HG03097 (cell line): ENCODE measurements at regions not wholly inside any gene's neighbourhood (a gene's known extent, or its start where the extent isn't known, plus 50 kb on each side); places are given as distances from the start of the nearest gene placed in this dataset.

Experiments used
- ATAC-seq: cut with Tn5 transposase; IDR thresholded peaks from one replicate; pipeline ENCODE4 v1.9.1; 2021; ENCODE audit not compliant: unreplicated experiment, low FRiP score

DNA sequence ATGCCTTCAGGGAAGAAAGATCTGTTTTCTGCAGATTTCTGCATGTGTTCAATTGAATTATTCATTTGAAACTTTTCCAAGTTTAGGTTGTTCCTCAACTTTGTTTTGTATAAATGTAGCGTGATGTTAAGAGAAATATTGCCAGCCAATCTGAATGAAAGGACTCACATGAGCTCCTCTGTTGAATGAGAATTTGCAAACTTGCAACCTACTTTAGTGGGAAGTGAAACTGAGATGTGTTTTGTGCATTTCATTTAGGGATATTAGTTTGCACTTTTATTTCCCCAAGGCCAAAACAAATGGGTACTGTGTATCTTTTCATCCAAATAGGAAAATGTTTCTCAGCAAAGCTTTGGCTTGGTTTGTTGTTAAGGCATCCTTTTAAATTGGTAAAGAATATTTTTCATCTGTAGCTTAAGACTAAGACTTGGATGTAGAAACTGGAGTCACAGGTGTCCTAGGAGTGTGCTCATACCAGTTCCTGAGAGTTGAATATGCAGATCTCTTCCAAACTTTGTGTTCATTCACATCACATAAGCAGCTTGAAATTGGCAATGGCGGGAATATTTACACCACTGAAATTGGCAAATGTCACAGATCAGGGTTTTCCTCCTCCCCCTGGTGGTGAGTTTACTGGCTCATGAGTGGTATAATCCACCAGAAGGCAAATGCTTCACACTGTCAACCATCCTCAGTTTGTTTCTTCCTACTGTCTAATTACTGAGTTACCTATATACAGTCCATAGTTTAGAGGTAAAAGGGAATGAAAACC is 193.6 kb upstream of the BANK1 start:
- ATAC-seq = no peak

GRCh38 chr4:101594588-101594987 is 195.9 kb upstream of the BANK1 start:
- ATAC-seq = no peak

DNA sequence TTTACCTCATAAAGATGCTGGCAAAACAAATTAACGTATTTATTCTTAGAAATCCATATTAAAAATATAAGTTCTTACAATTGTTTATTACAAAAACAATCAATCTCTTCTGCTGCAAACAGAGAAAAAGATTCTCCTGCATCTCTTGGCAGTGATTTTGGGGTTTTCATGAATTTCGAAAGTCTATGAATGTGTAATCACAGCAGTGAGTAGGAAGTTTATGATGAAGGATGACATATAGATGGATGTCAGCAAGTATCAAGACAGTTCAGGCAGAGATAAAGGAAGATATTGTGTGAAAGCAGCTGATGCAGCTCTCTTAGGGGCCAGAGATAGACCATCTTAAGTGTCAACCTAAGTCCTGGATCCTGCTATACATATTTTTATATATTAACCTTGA is 196.9 kb upstream of the BANK1 start:
- no peak for ATAC-seq

GRCh38 chr4:101584306-101584705 is 206.2 kb upstream of the BANK1 start:
- ATAC-seq = no peak

DNA sequence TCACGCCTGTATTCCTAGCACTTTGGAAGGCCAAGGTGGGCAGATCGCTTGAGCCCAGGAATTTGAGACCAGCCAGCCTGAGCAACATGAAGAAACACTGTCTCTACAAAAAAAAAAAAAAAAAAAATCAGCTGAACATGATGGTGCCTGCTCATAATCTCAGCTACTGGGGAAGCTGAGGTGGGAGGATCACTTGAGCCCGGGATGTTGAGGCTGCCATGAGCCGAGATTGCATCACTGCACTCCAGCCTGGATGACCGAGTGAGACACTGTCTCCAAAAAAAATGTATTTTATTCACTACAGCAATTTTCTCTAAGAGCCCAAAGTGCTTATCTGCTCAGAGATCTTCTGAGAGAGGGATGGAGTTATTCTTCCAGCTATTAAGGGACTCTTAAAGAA is 215.8 kb upstream of the PPP3CA start:
- ATAC-seq = no peak

DNA sequence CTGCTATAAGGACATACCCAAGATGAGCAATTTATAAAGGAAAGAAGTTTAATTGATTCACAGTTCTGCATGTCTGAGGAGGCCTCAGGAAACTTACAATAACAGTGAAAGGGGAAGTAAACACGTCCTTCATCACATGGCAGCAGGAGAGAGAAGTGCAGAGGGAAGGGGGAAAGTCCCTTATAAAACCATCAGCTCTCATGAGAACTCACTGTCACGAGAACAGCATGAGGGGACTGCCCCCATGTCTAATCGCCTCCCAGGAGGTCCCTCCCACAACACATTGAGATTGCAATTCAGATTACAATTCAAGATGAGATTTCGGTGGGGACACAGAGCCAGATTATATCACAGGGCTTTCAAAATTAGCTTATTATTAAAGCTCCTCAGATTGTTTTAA is 209.5 kb upstream of the PPP3CA start:
- ATAC-seq = no peak

GRCh38 chr4:101555341-101555880 is 208.1 kb upstream of the PPP3CA start:
- ATAC-seq = no peak

DNA sequence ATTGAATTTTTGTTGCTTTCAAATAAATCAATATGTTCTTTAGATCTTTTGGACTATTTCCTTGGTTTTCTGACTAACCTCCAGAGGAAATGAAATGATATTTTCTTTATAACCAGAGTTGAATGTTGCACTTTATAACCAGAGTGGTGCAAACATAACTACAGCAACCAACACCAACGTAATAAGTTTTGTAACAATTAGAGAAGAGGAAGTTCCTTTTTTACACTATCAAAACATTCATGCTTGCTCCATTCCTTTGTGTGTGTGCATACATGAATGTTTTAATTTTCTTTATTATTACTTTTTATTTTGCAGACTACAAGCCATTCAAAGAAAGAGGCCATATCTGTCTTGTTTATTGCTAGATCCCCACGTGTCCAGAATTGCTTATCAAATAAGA is 193.0 kb upstream of the PPP3CA start:
- no peak for ATAC-seq

DNA sequence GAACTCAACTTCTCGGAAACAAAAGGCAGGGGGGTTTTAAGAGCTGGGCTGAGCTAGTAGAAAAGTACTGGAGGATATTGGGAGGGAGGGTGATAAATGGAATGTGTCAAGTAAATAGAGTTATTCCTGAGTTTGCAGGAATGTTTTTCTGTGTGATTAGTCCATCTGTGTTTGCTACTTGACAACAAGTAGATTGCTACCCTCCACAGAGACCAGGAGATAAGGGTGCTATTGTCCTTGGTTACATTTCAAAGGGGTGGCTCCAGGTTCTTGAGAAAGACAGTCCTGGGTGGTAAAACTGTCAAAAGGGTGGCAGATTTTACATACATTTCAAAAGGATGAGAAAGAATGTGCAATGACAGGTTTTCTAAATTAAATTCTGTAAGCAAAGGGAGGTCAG is 181.2 kb upstream of the PPP3CA start:
- ATAC-seq = no peak

- no peak for ATAC-seq
Measured at GRCh38 chr4:101527188-101527587, 179.9 kb upstream of the PPP3CA start.

- ATAC-seq = no peak
Measured at GRCh38 chr4:101515566-101515965, 168.2 kb upstream of the PPP3CA start.

- no peak for ATAC-seq
Measured at GRCh38 chr4:101515099-101515498, 167.8 kb upstream of the PPP3CA start.

- ATAC-seq = no peak
Measured at GRCh38 chr4:101512416-101512815, 165.1 kb upstream of the PPP3CA start.

- no peak for ATAC-seq
Measured at GRCh38 chr4:101501421-101501820, 154.1 kb upstream of the PPP3CA start.

- no peak for ATAC-seq
Measured at GRCh38 chr4:101500742-101501141, 153.4 kb upstream of the PPP3CA start.

DNA sequence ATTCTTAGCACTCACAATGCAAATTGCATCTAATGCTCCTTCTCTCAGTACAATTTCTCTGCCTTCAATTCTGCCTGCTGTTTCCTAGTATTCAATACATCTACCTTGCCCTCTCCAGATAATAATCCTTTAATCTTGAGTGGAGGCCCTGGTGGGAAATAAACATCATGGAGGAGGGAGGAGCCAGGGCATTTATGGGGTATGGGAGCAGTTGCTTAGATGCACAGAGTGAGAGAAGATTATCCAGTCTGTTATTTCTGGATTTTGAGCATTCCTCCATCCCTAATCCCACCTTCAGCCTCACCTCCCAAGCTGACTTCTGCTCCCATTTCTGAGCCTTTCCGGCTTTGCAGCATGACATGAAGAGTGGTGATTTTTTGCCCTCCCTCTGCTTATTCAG is 127.9 kb upstream of the PPP3CA start:
- ATAC-seq = no peak

GRCh38 chr4:101471201-101471600 is 123.9 kb upstream of the PPP3CA start:
- no peak for ATAC-seq

DNA sequence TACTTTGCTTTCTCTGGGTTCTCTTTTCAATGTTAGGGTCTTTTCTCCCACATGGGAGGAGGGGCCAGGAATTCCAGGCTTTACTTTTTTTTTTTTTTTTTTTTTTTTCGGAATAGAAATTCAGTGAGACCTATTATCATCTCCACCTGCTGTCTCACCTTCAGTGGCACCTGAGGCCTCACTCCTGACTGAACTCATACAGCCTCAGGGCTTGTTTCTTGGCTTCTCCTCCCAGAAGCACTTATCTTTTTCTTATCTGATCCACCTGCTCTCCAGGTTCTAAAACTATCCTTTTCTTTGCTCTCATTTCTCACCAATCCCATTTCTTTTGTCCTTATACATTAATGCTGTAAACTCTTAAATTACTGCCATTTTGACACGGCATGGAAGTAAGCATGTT is 117.3 kb upstream of the PPP3CA start:
- ATAC-seq = no peak

- ATAC-seq = no peak
Measured at GRCh38 chr4:101458914-101459313, 111.6 kb upstream of the PPP3CA start.

DNA sequence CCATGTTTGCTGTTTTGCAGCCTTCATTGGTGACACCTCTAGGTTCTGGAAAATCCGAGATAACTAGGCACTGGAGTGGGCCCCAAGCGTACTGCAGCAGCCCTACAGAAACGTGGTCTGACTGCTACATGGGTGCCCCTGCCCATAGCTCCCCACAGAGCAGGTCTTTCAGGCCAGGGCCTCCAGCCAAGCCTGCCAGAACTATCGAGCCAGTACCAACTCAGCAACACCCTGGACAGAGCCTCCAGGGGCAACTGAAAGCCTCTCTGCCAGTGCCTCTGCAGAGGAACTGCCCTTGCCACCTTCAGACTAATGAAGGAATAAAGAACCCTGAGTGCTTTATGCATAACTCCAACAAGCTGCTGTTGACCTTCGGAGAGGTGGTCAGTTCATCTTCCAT is 111.1 kb upstream of the PPP3CA start:
- no peak for ATAC-seq

- no peak for ATAC-seq
Measured at GRCh38 chr4:101451086-101451485, 103.8 kb upstream of the PPP3CA start.

GRCh38 chr4:101441446-101441845 is 94.1 kb upstream of the PPP3CA start:
- no peak for ATAC-seq

- no peak for ATAC-seq
Measured at GRCh38 chr4:101439926-101440325, 92.6 kb upstream of the PPP3CA start.
